ENCODE measurements at regions not wholly inside any gene's neighbourhood (a gene's known extent, or its start where the extent isn't known, plus 50 kb on each side); places are given as distances from the start of the nearest gene placed in this dataset.

- no peak for DNase-seq (ENCODE audit: insufficient read length, low spot score, missing footprints)
- Histone ChIP-seq H2AFZ (ENCODE audit: low read length) (no peak overlapping the region), H3K4me2 (ENCODE audit: insufficient read depth, low read length) (no peak overlapping the region), H3K27ac (ENCODE audit: low read depth, low read length) (no peak overlapping the region), H3K4me1 (ENCODE audit: insufficient read depth, low read length) (no peaks in the 10 kb centered on the region), H3K79me2 (ENCODE audit: insufficient read depth, low read length) (no peaks in the 10 kb centered on the region), H4K20me1 (ENCODE audit: insufficient read depth, low read length) (no peaks in the 10 kb centered on the region), H3K27me3 (ENCODE audit: insufficient read depth, low read length) (no peaks in the 10 kb centered on the region), H3K36me3 (ENCODE audit: insufficient read depth, low read length) (no peaks in the 10 kb centered on the region), H3K4me3 (ENCODE audit: insufficient read depth, low read length) (no peak overlapping the region), H3K9me3 (ENCODE audit: low read depth, low read length) (no peaks in the 10 kb centered on the region)
- no peak for TF ChIP-seq CTCF (IDR thresholded peaks at IDR 0.05; ENCODE audit: extremely low read depth, low read depth, low read length)
These were observed 236.4 kb upstream of the RIMS1 start for GRCh38 chr6:71649915-71650314.

GRCh38 chr6:71651636-71652035, 234.7 kb upstream of the RIMS1 start:
- Histone ChIP-seq H3K27ac (ENCODE audit: low read depth, low read length) (no peak overlapping the region), H3K36me3 (ENCODE audit: insufficient read depth, low read length) (no peaks in the 10 kb centered on the region), H3K4me1 (ENCODE audit: insufficient read depth, low read length) (no peaks in the 10 kb centered on the region), H4K20me1 (ENCODE audit: insufficient read depth, low read length) (no peaks in the 10 kb centered on the region), H3K4me2 (ENCODE audit: insufficient read depth, low read length) (no peak overlapping the region), H3K27me3 (ENCODE audit: insufficient read depth, low read length) (peaks cover 5% of the 10 kb centered on the region), H2AFZ (ENCODE audit: low read length) (no peak overlapping the region), H3K9me3 (ENCODE audit: low read depth, low read length) (no peaks in the 10 kb centered on the region), H3K79me2 (ENCODE audit: insufficient read depth, low read length) (no peaks in the 10 kb centered on the region), H3K4me3 (ENCODE audit: insufficient read depth, low read length) (no peak overlapping the region)
- TF ChIP-seq CTCF (IDR thresholded peaks at IDR 0.05; ENCODE audit: extremely low read depth, low read depth, low read length), result no peak
- DNase-seq (ENCODE audit: insufficient read length, low spot score, missing footprints), result no peak

GRCh38 chr6:71656121-71656520, 230.2 kb upstream of the RIMS1 start:
- Histone ChIP-seq H4K20me1 (ENCODE audit: insufficient read depth, low read length) (no peaks in the 10 kb centered on the region), H3K27ac (ENCODE audit: low read depth, low read length) (no peak overlapping the region), H3K4me1 (ENCODE audit: insufficient read depth, low read length) (no peaks in the 10 kb centered on the region), H3K4me3 (ENCODE audit: insufficient read depth, low read length) (no peak overlapping the region), H3K36me3 (ENCODE audit: insufficient read depth, low read length) (no peaks in the 10 kb centered on the region), H3K9me3 (ENCODE audit: low read depth, low read length) (no peaks in the 10 kb centered on the region), H2AFZ (ENCODE audit: low read length) (no peak overlapping the region), H3K4me2 (ENCODE audit: insufficient read depth, low read length) (no peak overlapping the region), H3K27me3 (ENCODE audit: insufficient read depth, low read length) (peaks cover 5% of the 10 kb centered on the region), H3K79me2 (ENCODE audit: insufficient read depth, low read length) (no peaks in the 10 kb centered on the region)
- no peak for TF ChIP-seq CTCF (IDR thresholded peaks at IDR 0.05; ENCODE audit: extremely low read depth, low read depth, low read length)
- no peak for DNase-seq (ENCODE audit: insufficient read length, low spot score, missing footprints)

- DNase-seq (ENCODE audit: insufficient read length, low spot score, missing footprints), result no peak
- no peak for TF ChIP-seq CTCF (IDR thresholded peaks at IDR 0.05; ENCODE audit: extremely low read depth, low read depth, low read length)
These were observed 220.4 kb upstream of the RIMS1 start for GRCh38 chr6:71665931-71666330.

More at GRCh38 chr6:71665931-71666330, 220.4 kb upstream of the RIMS1 start:
- Histone ChIP-seq H4K20me1 (ENCODE audit: insufficient read depth, low read length) (no peaks in the 10 kb centered on the region), H3K9me3 (ENCODE audit: low read depth, low read length) (no peaks in the 10 kb centered on the region), H3K4me1 (ENCODE audit: insufficient read depth, low read length) (no peaks in the 10 kb centered on the region), H2AFZ (ENCODE audit: low read length) (no peak overlapping the region), H3K79me2 (ENCODE audit: insufficient read depth, low read length) (no peaks in the 10 kb centered on the region), H3K36me3 (ENCODE audit: insufficient read depth, low read length) (no peaks in the 10 kb centered on the region), H3K4me2 (ENCODE audit: insufficient read depth, low read length) (no peak overlapping the region), H3K27me3 (ENCODE audit: insufficient read depth, low read length) (no peaks in the 10 kb centered on the region), H3K27ac (ENCODE audit: low read depth, low read length) (no peak overlapping the region), H3K4me3 (ENCODE audit: insufficient read depth, low read length) (no peak overlapping the region)
